ENCODE measurements at regions not wholly inside any gene's neighbourhood (a gene's known extent, or its start where the extent isn't known, plus 50 kb on each side); places are given as distances from the start of the nearest gene placed in this dataset.
"Not testable (repeated sequence)": the region's sequence is repeated elsewhere in the genome, so short reads cannot be mapped to it uniquely, and the experiment has no call there.

DNA sequence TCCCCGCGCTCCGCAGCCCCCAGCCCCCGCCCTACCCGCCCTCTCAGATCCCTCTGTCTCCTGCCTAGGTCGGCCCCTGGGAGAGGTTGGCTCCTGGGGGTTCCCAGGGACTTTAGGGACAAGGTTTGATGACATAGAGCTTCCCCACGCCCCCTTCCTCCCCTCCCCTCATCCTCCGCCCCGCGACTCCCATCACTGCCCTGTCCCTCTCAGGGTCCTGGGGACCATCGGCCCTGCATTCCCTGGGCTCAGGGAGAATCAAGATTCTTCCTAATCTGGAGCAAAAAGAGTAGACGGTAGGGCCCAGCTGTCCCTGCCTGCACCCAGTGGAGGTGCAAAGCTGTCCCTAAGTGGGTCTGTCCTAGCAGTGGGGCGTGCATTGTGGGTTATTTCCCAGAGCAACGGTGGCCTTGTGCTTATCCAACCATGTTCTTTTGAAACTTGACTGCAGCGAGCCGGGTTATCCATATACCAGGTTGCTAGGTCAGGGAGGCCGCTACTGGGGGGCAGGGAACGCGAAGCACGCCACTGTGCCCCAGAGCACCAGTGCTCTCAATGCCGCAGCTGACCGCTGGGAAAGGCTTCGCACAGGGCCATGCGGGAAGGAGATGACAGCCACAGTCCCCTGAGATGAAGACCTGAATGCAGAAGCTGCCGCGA, 124.4 kb upstream of the PRMT8 start:
- DNase-seq: no peak
- intact Hi-C loops (cut with DNase I): no loop called here

DNA sequence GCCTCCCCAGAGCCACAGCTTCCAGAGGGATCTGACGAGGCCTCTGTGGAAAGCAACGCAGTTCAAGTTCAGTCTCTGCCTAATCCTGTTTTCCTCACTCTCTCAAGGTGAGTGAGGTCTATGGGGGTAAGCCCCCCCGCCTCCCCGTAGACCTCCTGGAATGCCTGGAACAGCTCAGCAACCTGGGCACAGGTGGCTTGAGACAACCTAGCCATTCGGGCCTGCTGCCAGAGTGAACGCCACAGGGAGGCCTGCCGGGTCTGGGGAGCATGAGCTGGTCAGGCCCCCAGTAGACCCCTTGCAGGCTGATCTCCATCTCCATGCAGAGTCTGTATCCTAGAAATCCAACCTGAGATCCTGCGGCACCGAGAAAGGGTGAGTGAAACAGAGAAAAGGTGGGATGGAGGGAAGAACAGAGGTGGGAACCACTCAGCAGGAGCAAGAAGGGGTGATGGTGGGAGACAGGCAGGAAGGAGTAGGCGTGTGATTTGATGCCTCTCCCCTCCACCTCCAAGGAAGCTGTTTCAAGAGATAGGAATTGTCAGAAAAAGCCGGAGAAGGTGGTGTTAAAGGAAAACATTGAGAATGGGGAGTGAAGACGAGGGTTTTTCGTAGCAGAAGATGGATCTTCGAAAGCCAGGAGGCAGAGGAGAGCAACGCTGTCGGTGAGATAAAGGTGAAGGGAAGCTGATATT, 123.1 kb upstream of the PRMT8 start:
- intact Hi-C loops (cut with DNase I): no loop called here
- no peak for DNase-seq

DNA sequence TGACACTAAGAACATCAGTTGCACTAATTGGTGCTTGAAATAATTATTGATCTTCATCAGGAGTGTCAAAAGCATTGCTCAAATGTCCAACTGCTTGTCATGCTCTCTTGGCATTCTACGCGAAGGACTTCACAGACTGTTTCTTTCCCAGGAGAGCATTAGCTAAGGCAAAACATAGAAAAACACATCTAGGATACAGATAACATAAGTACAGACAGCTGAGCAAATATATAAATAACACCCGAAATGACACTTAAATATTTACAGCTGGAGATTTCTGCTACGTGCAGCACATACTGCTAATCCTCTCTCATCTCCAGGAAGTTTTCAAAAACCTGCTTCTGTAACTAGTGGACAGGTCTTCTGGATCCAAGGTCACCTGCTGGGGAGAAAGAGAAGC, 120.0 kb upstream of the PRMT8 start:
- intact Hi-C loops (cut with DNase I): no loop called here
- no peak for DNase-seq

DNA sequence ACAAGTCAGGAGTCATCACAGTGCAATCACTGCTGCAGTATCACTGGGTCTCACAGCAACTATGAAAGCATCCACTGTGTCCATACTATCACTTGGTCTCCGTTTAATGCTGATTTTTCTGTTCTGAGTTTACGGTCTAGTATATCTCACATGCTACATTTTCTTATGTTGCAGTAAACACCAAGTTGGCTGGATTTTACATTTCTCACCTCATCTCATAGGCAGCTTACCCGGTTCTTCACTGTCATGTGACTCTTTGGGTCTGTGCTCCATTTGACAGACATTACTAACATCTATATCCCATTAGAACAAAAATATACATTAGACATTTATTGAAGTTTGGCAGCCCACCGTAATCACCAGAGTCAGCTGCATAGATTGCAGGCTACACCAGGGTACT, 115.7 kb upstream of the PRMT8 start:
- DNase-seq: no peak
- intact Hi-C loops (cut with DNase I): no loop called here

DNA sequence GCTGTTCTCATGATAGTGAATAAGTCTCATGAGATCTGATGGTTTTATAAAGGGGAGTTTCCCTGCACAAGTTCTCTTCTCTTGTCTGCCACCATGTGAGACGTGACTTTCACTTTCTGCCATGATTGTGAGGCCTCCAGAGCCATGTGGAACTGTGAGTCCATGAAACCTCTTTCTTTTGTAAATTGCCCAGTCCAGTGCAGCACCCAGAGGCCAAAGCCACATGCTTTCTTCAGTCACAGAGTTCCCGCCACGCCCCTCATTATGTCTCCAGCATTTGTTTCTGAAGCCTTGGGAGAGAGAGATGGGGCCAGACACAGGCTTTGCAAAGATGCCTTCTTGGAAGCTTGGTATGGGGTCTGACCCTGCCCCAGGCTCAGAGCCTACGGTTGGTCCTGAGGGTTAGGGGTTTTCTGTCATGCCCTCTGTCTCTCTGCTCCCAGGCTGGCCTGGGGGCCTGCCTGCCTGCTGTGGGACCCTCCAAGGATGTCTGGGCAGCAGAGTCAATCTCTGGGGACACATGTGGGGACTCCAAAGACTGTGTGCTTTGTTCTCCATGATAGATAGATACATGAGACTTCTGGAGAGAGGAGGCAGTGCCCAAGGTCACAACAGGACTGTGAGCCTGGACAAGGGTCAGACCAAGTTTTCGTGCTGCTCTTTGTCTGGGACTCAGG, 114.1 kb upstream of the PRMT8 start:
- no peak for DNase-seq
- intact Hi-C loops (cut with DNase I): no loop called here

DNA sequence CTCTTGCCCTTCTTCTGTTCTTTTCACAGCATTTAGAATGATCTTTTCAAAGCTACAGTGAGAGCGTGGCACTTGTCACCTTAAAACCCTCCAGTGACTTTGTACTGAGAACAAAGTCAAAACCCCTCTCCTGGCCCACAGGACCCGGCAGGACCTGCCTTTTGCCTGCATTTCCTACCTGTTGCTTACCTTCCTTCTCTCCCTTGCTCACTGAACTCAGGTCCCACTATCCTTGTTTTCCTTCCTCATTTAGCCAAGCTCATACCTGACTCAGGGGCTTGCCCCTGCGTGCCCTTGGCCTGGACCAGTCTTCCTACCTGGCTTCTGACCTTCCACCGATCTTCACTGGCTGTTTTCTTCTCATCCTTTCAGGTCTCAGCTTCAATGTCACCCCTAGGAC, 112.3 kb upstream of the PRMT8 start:
- intact Hi-C loops (cut with DNase I): no loop called here
- DNase-seq: no peak

DNA sequence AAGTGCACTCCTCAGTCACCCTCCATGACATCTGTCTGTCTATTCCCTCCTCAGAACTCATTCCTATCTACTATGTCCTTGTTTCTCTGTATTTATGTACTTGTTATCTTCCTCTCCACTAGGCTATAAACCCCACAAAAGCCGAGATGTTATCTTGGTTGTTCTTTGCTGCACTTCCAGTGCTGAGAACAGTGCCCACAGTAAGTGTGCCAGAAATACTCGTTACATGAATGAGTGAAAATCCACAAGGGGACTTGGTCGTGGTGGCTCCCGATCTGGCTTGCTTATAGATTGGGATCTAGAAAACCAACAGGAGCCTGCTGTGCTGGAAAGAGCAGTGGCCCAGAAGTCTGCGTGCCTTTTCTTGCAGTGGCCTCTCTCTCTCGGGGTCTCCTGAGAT, 111.9 kb upstream of the PRMT8 start:
- intact Hi-C loops (cut with DNase I): no loop called here
- DNase-seq: no peak

DNA sequence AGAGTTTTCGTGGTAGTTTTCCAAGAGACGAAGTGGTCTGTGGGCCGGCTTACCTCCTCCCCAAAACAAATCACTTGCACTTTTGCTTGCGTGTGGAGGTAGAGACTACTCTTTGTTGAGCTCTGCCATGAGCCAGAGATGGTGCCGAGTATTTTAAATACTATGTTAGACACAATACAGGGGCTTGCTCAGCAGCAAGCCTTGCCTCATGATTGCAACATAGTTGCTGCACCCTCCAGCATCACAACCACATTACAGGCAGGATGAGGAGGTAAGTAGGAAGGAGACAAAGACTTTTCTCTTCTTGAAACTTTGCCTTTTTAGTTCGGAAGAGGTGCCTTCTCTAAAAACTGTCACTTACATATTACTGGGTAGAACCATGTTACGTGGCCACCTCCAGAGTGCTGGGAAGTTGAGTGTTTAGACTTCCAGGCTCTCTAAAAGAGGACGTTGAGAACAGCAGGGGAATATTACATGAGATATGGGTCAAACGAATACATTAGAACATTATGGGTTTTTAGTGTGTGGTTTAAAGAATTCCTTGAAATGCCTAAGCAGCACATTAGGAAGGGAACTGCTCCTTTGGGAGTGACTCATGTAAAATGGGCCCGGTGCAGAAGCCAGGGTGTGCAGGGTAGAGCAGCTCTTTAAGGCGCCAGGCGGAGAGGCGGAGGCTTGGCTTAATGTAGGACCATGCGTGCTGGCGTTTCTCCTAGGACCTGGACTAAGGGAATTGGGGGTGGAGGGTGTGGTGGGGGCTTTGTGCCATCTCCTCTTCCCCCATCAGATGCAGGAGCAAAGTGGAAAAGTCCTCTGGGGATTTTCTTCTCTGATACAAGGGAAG, 110.6 kb upstream of the PRMT8 start:
- DNase-seq: peak in 1 of 10 donors; percentile 68
- intact Hi-C loops (cut with DNase I): no loop called here

DNA sequence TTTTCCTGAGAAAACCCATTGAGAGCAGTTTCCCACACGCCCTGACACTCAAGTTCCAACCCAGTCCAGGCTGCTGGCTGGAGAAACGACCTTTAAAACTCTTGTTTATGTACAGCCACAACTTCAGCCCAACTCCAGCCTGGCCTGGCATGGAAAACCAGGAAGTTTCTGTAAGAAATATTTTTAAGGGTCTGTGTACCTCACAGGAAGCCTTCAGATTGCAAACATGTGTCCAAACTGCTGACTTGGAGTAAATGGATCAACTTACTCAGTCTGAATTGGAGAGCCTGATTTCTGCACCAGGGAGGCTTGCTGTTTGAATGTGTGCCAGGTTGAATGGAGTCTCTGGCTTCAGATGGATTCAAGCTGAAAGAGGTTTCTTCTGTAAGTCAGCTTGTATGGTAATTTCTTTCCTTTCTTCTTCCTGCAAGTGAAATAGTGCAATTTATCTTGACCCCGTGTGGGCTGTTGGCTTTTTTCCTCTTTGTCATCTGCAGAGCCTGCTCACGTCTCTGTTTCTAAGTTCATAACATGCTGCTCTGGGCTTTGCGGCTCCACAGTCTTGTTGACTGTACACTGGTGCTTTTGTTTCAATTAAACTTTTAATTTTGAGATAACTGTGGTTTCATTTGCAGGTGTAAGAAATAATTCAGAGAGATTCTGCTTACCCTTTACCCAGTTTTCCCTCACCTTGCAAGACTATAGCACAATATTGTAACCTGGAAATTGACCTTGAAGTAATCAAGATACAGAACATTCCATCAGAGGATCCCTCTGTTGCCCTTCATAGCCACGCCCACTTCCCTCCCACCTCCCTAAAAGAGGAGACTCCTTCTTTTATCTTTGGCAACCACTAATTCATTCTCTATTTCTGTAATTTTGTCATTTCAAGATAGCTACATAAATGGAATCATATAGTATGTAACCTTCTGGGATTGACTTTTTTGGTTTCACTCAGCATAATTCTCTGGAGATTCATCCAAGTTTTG, 109.7 kb upstream of the PRMT8 start:
- intact Hi-C loops (cut with DNase I): no loop called here
- no peak for DNase-seq

DNA sequence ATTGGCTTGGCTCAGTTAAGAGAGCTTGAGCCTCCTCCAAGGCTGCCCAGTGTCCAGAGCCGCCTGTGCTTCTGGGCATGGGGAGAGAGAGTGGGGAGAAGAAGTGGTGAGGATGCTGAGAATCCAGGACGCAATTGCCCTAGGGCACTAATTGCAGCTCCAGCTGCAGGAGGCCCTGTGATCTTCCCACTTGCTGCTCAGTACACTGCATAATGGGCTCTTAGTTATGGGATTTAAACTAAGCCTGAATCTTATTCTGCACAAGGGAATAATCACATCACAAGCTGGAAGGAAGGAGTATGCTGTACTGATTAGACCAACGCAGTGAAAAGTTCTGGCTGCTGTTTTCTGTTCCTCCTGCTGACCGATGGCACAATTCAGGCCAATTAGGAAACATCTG, 101.0 kb upstream of the PRMT8 start:
- DNase-seq: no peak
- intact Hi-C loops (cut with DNase I): no loop called here

DNA sequence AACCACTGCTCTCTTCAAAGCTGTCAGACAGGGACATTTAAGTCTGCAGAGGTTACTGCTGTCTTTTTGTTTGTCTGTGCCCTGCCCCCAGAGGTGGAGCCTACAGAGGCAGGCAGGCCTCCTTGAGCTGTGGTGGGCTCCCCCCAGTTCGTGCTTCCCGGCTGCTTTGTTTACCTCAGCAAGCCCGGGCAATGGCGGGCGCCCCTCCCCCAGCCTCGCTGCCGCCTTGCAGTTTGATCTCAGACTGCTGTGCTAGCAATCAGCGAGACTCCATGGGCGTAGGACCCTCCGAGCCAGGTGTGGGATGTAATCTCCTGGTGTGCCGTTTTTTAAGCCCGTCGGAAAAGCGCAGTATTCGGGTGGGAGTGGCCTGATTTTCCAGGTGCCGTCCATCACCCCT, 93.4 kb upstream of the PRMT8 start:
- peak in 1 of 10 donors; percentile 19 for DNase-seq
- intact Hi-C loops (cut with DNase I): not testable (repeated sequence)

DNA sequence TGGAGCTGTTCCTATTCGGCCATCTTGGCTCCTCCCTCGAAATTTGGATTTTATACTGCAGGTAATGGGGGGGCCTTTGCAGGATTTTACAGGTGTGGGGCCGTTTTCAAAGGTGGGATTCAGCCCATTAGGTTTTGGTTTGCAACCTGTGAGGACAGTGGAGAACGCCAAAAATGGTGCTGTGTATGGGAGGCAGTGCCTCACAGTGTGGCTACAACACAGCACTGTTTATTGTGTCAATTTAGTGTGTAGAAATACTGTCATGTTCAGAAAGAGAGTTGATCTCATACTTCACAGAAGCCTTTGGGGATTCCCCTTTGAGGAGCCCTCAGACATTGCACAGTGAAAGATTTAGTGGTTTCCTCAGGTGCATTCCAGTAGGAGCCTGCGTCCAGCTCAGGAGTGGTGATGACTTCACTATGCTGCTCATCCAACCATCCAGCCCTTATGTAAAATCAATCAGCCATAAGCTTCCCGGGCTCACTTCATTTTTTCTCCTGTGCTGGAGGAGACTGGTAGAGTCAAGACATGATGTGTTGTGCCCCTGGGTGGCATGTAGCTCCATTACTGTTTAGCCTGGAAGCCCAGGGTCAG, 92.7 kb upstream of the PRMT8 start:
- no peak for DNase-seq
- intact Hi-C loops (cut with DNase I): no loop called here

DNA sequence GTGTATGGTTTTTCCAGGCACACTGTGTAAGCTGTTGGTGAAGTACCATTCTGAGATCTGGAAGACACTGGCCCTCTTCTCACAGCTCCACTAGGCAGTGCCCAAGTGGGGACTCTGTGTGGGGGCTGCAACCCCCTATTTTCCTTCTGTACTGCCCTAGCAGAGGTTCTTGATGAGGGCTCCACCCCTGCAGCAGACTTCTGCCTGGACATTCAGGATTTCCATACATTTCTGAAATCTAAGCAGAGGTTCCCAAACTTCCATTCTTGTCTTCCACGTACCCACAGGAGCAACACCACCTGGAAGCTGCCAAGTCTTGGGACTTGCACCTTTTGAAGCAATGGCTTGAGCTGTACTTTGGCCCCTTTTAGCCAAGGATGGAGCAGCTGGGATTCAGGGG, 85.2 kb upstream of the PRMT8 start:
- intact Hi-C loops (cut with DNase I): no loop called here

DNA sequence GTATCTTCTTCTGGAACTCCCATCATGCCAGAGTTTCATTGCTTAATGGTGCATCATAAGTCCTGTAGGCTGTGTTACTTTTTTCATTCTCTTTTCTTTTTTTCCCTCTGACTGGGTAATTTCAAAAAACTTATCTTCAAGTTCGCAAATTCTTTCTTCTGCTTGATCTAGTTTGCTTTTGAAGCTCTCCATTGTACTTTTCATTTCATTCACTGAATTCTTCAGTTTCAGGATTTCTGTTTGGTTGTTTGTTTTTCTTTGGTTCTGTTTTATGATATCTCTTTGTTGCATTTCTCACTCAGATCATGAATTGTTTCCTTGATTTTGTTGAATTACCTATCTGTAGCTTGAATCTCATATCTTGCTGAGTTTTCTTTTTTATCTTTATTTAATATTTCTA, 83.3 kb upstream of the PRMT8 start:
- intact Hi-C loops (cut with DNase I): no loop called here
- DNase-seq: no peak

More for the DNA sequence above, 85.2 kb upstream of the PRMT8 start:
- DNase-seq: no peak

DNA sequence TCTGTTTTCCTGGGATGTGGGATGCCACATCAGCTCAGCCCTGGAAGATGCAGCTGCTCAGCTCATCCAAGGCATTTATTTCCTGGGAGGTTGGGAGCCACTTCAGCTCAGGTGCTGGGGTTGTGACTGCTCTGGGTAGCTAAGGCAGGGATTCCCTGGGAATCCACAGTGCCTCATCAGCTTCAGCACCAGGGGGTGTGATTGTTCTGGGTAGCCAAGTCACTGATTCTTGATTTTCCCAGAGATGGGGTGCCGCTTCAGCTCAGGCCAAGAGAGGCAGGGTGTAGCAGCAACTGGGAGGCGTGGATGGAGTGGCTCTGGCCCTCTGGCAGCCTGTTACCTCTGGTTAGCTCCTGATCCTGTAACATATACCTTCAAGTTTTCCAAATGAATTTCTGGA, 81.3 kb upstream of the PRMT8 start:
- intact Hi-C loops (cut with DNase I): no loop called here
- no peak for DNase-seq

DNA sequence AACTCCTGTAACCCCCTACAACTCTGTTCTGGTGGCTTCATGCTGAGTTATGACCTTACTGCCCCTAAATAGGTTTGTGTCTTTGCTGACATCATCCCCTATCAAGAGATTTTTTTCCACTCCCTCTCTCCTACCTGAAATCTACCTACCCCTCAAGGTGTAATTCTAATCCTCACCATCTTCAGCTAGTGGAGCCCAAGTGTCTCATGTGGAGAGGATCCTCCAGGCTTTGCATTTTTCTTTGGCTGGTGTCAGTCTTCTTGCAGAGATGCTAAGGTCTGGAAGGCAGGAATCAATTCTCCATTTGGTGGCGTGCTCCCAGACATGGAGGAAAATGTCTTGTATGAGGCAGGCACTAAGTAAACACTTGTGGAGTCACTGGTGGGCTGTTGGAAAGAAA, 74.8 kb upstream of the PRMT8 start:
- DNase-seq: no peak
- intact Hi-C loops (cut with DNase I): no loop called here

DNA sequence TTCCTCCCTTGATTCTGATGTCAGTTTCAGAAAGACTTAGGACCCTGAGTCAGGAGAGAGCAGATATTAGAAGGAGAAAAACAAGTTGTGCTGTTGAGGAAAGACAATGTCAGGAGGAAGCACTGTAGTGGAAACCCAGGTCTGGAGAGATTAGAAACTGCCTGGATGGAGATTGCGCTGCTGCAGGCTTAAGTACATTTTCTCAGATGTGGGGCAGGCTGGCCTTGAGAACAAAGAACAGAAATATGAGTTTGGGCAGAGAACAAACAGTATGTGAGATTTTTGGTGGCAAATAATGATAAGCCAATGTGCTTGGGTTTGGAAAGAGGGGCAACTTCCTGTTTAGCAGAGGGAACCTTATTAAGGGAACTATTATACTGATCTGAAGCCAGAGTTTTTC, 74.3 kb upstream of the PRMT8 start:
- DNase-seq: no peak
- intact Hi-C loops (cut with DNase I): no loop called here

DNA sequence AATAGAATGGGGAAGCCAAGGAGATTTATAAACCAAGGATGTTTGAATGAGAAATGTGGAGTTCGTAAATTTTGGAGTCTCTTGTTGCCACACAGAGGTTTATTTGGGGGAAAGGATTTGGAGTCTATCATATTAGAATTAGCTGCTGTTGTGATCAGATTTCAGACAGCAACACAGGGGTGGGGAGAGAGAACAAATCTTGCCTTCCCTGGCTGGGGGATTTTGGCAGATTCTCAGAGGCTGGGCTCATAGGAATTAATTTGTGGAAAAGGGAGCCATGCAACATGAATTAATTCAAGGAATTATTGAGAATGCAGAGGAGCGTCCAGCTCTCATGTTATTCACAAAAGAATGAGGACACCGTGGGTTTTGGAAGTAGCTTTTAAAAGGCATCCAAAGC, 73.9 kb upstream of the PRMT8 start:
- intact Hi-C loops (cut with DNase I): no loop called here
- no peak for DNase-seq

DNA sequence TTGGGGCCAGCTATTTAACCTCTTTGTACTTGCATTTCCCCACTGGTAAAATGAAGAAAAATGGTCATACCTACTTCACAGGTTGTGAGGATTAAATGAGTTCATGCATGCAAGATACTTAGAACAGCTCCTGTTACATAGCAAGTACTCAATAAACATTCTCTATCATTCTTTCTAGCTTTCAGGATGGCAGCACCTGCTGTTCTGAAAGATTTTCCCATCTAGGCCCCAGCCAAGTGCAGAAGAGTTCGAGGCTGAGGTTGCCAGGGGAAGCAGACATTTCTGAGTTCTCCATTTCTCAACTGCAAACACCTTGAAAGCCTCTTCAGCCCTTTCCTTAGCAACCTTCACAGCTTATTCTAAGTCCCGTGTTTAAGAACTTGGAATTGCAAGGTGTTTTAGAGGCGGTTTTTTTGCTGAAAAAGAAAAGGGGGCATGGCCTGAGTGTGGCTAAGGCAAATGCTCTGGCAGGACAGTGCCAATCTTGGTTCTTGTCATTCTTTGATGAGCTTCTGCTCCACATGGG, 73.0 kb upstream of the PRMT8 start:
- intact Hi-C loops (cut with DNase I): no loop called here
- DNase-seq: no peak

Measured in posterior cingulate gyrus (tissue), 11 donors.